Fibroblast of the aortic adventitia (primary cell): ENCODE measurements at regions not wholly inside any gene's neighbourhood (a gene's known extent, or its start where the extent isn't known, plus 50 kb on each side); places are given as distances from the start of the nearest gene placed in this dataset.
"Not testable (repeated sequence)": the region's sequence is repeated elsewhere in the genome, so short reads cannot be mapped to it uniquely, and the experiment has no call there.

Experiments
- DNase-seq: peaks from one replicate; pipeline ENCODE4 v3.0.0-alpha.2; 2010; ENCODE audit warnings: low read depth
- H3K4me3 ChIP-seq: 2 replicates; pipeline ENCODE4 v1.5.1; 2011; ENCODE audit warnings: low read depth, mild to moderate bottlenecking, control low read depth, low read length, moderate library complexity
- TF ChIP-seq, protein P1 (sequence below): IDR thresholded peaks from 2 replicates; pipeline ENCODE4 v1.5.1; 2011; ENCODE audit warnings: mild to moderate bottlenecking, low read length, control low read depth, inconsistent platforms; ENCODE audit not compliant: insufficient read depth

DNA sequence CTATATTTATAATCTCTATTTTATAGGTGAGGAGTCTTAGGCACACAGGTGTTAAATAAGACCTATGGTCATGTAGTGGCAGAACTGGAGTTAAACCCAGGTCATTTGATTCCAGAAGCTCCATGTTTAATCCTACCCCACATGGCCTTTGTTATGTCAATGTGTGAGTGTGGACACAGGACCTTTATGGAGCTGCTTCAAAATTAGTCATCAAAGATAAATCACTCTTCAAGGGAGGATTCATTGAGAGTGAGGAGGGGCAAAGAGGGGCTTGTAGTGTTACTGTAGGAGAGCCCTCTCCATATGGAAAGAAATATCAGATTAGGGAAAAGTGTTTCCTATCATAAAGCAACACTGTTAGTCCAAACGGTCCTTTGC lies 74.6 kb upstream of the ARRDC3 start:
- no peak for DNase-seq
- no peak overlapping the region for H3K4me3 ChIP-seq
- TF ChIP-seq, protein P1, sequence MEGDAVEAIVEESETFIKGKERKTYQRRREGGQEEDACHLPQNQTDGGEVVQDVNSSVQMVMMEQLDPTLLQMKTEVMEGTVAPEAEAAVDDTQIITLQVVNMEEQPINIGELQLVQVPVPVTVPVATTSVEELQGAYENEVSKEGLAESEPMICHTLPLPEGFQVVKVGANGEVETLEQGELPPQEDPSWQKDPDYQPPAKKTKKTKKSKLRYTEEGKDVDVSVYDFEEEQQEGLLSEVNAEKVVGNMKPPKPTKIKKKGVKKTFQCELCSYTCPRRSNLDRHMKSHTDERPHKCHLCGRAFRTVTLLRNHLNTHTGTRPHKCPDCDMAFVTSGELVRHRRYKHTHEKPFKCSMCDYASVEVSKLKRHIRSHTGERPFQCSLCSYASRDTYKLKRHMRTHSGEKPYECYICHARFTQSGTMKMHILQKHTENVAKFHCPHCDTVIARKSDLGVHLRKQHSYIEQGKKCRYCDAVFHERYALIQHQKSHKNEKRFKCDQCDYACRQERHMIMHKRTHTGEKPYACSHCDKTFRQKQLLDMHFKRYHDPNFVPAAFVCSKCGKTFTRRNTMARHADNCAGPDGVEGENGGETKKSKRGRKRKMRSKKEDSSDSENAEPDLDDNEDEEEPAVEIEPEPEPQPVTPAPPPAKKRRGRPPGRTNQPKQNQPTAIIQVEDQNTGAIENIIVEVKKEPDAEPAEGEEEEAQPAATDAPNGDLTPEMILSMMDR = no peak

DNA sequence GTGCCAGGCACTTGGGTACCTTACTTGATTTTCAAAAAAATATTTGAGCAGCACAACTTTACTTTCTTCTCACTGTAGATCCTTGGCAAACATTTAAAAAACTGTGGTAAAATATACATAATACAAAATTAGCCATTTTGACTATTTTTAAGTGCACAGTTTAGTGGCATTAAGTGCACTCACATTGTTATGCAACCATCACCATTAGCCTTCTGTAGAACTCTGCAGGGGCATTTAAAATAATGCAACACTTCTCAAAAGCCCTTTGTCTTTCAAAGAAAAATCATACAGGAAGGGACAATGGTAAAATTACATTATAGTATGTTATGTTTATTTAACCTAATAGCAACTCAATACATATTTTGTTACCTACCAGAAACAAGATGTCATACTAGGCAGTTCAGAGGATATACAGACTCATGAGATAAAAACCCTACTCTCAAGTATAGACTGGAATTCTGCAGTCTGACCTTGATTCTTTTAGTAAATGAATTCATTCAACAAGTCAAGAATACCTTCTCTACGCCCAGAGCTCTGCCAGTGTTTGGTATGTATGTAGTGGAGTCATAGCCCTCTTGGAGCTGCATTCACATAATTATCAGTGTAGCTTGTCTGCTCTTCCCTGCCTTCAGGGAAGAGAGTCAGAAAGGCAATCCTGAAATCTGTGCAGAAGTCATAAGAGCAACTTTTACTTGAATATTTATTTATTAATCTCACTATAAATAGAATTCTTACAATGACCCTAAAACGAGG lies 74.0 kb upstream of the ARRDC3 start:
- DNase-seq = no peak
- no peak overlapping the region for H3K4me3 ChIP-seq
- TF ChIP-seq, protein P1 = no peak

DNA sequence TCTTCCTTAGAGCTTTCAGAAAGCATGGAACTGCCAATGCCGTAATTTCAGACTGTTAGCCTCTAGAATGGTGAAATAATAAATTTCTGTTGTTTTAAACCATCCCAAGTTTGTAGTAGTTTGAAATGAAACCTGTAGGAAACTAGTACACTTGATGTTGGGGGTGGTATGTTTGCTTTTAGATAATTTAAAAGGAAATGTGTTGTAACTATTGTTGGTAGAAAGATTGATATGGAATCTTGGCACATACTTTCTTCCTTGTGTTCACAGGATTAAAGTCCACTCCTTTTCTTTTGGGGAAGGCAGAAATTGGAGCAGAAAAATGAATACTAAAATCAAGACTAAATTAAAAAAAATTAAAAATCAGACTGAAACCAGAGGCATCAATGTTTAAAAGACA lies 66.0 kb upstream of the ARRDC3 start:
- H3K4me3 ChIP-seq = no peak overlapping the region
- TF ChIP-seq, protein P1 = no peak
- DNase-seq = no peak

DNA sequence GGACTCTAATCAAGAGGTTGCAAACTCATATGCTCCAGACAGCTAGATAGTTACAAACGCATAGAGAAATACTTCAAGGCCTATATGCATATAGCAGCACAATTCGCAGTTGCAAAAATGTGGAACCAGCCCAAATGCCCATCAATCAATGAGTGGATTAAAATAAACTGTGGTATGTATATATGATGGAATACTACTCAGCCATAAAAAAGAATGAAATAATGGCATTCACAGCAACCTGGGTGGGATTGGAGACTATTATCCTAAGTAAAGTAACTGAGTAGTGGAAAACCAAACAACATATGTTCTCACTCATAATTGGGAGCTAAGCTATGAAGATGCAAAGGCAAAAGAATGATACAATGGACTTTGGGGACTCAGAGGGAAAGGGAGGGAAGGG lies 65.0 kb upstream of the ARRDC3 start:
- not testable (repeated sequence) for DNase-seq, H3K4me3 ChIP-seq

DNA sequence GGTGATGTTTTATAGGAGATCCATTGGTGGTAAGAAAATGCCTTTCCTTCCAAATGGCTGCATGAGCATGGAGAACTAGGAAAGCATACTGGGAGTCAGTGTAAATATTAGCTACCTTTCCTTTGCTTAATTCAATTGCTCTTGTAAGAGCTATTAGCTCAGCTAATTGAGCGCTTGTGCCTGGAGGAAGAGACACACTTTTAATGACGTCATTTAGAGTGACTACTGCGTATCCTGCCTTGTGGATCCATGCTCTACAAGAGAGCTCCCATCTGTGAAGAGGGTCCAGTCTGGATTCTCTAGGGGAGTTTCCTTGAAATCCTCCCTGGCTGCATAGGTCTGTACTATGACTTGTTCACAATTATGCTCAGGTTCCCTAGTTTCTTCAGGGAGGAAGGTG lies 63.8 kb upstream of the ARRDC3 start:
- DNase-seq, H3K4me3 ChIP-seq: not testable (repeated sequence)

DNA sequence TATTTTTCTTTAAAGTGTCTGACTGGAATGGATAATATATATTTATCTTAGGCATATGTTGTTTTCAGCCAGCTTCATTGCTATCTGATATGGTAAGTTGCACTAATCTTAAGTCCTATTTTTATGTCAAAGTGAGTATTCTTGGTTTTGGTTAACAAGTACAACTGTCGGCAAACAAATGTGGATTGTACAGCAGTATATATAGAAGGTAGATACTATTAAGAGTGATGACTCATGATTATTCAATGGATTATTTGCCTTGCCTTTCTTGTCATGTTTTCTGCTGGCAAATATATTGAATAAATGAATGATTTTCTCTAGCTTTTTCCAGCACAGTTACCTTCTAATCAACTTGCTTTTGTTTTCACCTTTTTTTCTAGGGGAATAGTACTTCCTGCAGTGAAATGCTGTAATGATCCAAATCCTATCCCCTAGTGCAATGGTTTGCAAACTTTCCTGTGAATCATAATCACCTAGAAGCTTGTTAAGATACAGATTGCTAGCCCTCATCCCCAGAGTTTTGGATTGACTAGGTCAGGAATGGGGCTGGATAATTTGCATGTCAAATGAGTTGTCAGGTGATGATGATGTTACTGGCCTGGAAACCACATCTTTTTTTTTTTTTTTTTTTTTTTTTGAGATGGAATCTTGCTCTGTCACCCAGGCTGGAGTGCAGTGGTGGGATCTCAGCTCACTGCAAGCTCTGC lies 60.8 kb upstream of the ARRDC3 start:
- TF ChIP-seq, protein P1 = no peak
- no peak for DNase-seq
- H3K4me3 ChIP-seq = no peak overlapping the region

DNA sequence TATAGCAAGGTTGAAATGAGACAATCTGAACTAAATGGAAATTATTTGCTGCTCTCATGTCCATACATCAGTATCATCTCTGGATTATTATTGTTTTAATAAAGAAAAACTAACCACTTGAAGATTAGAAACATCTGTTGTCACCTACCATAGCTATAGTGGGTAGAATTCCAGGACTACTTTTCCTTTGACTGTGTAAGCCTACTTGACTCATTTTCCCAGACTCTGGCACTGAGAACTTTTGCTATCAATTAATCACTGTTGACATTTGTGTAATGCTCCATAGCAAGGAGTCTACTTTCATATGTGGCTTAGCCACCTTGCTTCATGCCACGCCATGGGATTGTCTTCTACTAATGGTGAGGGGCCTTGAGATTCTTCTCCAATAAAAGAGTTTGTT lies 59.9 kb upstream of the ARRDC3 start:
- TF ChIP-seq, protein P1 = no peak
- DNase-seq = peak; percentile 56
- H3K4me3 ChIP-seq = no peak overlapping the region

DNA sequence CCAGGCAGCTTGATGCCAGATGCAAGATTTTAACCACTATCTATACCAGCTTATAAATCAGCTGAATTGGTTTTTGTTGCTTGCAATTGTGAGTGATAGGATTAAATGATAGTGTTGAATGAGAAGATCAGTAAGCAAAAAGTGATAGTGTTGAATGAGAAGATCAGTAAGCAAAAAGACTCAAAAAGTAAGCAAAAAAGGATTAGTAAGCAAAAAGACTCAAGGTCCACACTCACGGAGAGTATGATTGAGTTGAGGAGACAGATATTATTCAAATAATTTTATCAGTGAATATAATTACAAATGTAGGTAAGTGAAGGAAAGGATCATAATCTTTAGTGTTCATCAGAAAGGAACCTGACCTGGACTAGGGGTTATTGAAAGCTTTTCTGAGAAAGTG lies 58.0 kb upstream of the ARRDC3 start:
- TF ChIP-seq, protein P1 = no peak
- DNase-seq = no peak
- no peak overlapping the region for H3K4me3 ChIP-seq
